SK-N-SH (cell line): ENCODE measurements at regions not wholly inside any gene's neighbourhood (a gene's known extent, or its start where the extent isn't known, plus 50 kb on each side); places are given as distances from the start of the nearest gene placed in this dataset.

ENCODE experiments used
- CTCF ChIA-PET: fragments of 300-600, 350-600 bp; formaldehyde crosslinking; extraction: SDS; loops from one replicate; lab custom pipeline; 2021; lab: Yijun Ruan, JAX
- POLR2A ChIA-PET: fragments of 350-600 bp; sonication (Branson Sonifier 250); formaldehyde crosslinking; extraction: SDS; loops from one replicate; lab custom pipeline; 2020; ENCODE audit warnings: antibody characterized with exemption, inconsistent platforms; lab: Yijun Ruan, JAX
- DNase-seq: peaks from one replicate; pipeline ENCODE4 v3.0.0; 2012
- H2AFZ ChIP-seq: fragments of 200-600 bp; sonication (generic); 2 replicates; pipeline ENCODE4 v1.8.1; 2016; ENCODE audit warnings: antibody characterized with exemption, mild to moderate bottlenecking, low read depth
- H3F3A ChIP-seq: fragments of 200-600 bp; sonication (generic); replicated peaks from 2 replicates; pipeline ENCODE3; 2016; ENCODE audit warnings: antibody characterized with exemption, mild to moderate bottlenecking; ENCODE audit not compliant: insufficient read depth
- H3K27ac ChIP-seq, 2 experiments: fragments of 200-500 bp in 1 of 2; fragments of 200-600 bp in 1 of 2; sonication (Bioruptor generic) in 1 of 2; sonication (generic), shearing (Covaris generic) in 1 of 2; 2 replicates each; pipeline versions ENCODE4 v1.5.1 to v1.6.1; 2014 to 2016; ENCODE audit warnings: low read depth in 2 of 2, inconsistent platforms in 1 of 2, low read length in 1 of 2, mild to moderate bottlenecking in 1 of 2, mixed read lengths in 1 of 2
- H3K27me3 ChIP-seq: fragments of 200-600 bp; sonication (generic), shearing (Covaris generic); 2 replicates; pipeline ENCODE4 v1.6.1; 2016; ENCODE audit warnings: mixed run types; ENCODE audit not compliant: insufficient read depth
- H3K36me3 ChIP-seq, 2 experiments: fragments of 200-500 bp in 1 of 2; fragments of 200-600 bp in 1 of 2; sonication (Bioruptor generic) in 1 of 2; sonication (generic) in 1 of 2; replicated peaks in 1 of 2; 2 replicates each; pipeline versions ENCODE3 to v1.5.1; 2014 to 2016; ENCODE audit warnings: low read length in 1 of 2, mild to moderate bottlenecking in 1 of 2; ENCODE audit not compliant: insufficient read depth in 2 of 2, control insufficient read depth in 1 of 2
- H3K4me1 ChIP-seq, 2 experiments: fragments of 200-500 bp in 1 of 2; fragments of 200-600 bp in 1 of 2; sonication (Bioruptor generic) in 1 of 2; sonication (generic), shearing (Covaris generic) in 1 of 2; 2 replicates each; pipeline versions ENCODE4 v1.5.1 to v1.6.1; 2014 to 2016; ENCODE audit warnings: low read depth in 1 of 2, low read length in 1 of 2, mixed run types in 1 of 2; ENCODE audit not compliant: insufficient read depth in 2 of 2, control insufficient read depth in 1 of 2
- H3K4me2 ChIP-seq: fragments of 200-600 bp; sonication (generic), shearing (Covaris generic); 2 replicates; pipeline ENCODE4 v1.6.1; 2017; ENCODE audit warnings: mixed run types
- H3K4me3 ChIP-seq, 2 experiments: fragments of 200-500 bp in 1 of 2; fragments of 200-600 bp in 1 of 2; sonication (Bioruptor generic) in 1 of 2; sonication (generic), shearing (Covaris generic) in 1 of 2; 2 replicates each; pipeline versions ENCODE4 v1.5.1 to v1.8.1; 2014 to 2016; ENCODE audit warnings: low read depth in 2 of 2, inconsistent platforms in 1 of 2, low read length in 1 of 2, mild to moderate bottlenecking in 1 of 2, mixed read lengths in 1 of 2, moderate library complexity in 1 of 2
- H3K79me2 ChIP-seq: fragments of 200-600 bp; sonication (generic); 2 replicates; pipeline ENCODE4 v1.8.1; 2017; ENCODE audit warnings: mild to moderate bottlenecking; ENCODE audit not compliant: insufficient read depth
- H3K9ac ChIP-seq: fragments of 200-600 bp; sonication (generic); 2 replicates; pipeline ENCODE4 v1.6.1; 2017; ENCODE audit warnings: mixed run types
- H3K9me2 ChIP-seq: fragments of 200-600 bp; sonication (generic); 2 replicates; pipeline ENCODE4 v1.6.1; 2017; ENCODE audit warnings: mixed run types
- H3K9me3 ChIP-seq: fragments of 200-600 bp; sonication (generic); 2 replicates; pipeline ENCODE4 v1.6.1; 2017; ENCODE audit warnings: mixed run types, mild to moderate bottlenecking, moderate library complexity
- H4K20me1 ChIP-seq: fragments of 200-600 bp; sonication (generic); 2 replicates; pipeline ENCODE4 v1.6.1; 2017; ENCODE audit warnings: mild to moderate bottlenecking, mixed run types; ENCODE audit not compliant: insufficient read depth
- CHD2 ChIP-seq: fragments of 150-350 bp; IDR thresholded peaks from 2 replicates; pipeline ENCODE4 v1.6.1; 2018; ENCODE audit warnings: low read length; ENCODE audit not compliant: partially characterized antibody
- CTCF ChIP-seq: fragments of 200-600 bp; sonication (generic); IDR thresholded peaks from 2 replicates; pipeline ENCODE4 v1.6.1; 2017; ENCODE audit warnings: antibody characterized with exemption, mild to moderate bottlenecking, moderate library complexity
- ELF1 ChIP-seq: IDR thresholded peaks from 2 replicates; pipeline ENCODE4 v1.4.0; 2012
- EP300 ChIP-seq, 2 experiments: IDR thresholded peaks; 2 replicates each; pipeline versions ENCODE4 v1.4.0 to v1.6.1; 2012; ENCODE audit warnings: borderline replicate concordance in 1 of 2, low read depth in 1 of 2, low read length in 1 of 2
- FOSL2 ChIP-seq: IDR thresholded peaks from 2 replicates; pipeline ENCODE4 v1.4.0; 2012; ENCODE audit warnings: low read depth, mild to moderate bottlenecking, moderate library complexity, borderline replicate concordance
- FOXJ3 ChIP-seq: sonication (generic); formaldehyde crosslinking; IDR thresholded peaks from 2 replicates; pipeline ENCODE4 v1.5.1; 2020; ENCODE audit warnings: mild to moderate bottlenecking, missing genetic modification reagents
- FOXM1 ChIP-seq: IDR thresholded peaks from 2 replicates; pipeline ENCODE4 v1.4.0; 2012; ENCODE audit warnings: low read depth, mild to moderate bottlenecking
- GABPA ChIP-seq: IDR thresholded peaks from 2 replicates; pipeline ENCODE4 v1.4.0; 2012; ENCODE audit warnings: low read depth, mild to moderate bottlenecking
- GATA2 ChIP-seq: sonication (generic); formaldehyde crosslinking; IDR thresholded peaks from 2 replicates; pipeline ENCODE4 v1.5.0; 2020; ENCODE audit warnings: mild to moderate bottlenecking, missing genetic modification reagents
- MEF2A ChIP-seq: IDR thresholded peaks from 2 replicates; pipeline ENCODE4 v1.4.0; 2012; ENCODE audit warnings: low read depth, borderline replicate concordance
- MXI1 ChIP-seq: IDR thresholded peaks from 2 replicates; pipeline ENCODE4 v1.6.1; 2012; ENCODE audit warnings: mild to moderate bottlenecking, low read depth, low read length, improper control_type of control experiment
- NFIC ChIP-seq: IDR thresholded peaks from 2 replicates; pipeline ENCODE4 v1.4.0; 2012; ENCODE audit warnings: borderline replicate concordance
- NRF1 ChIP-seq: IDR thresholded peaks from 2 replicates; pipeline ENCODE4 v1.6.1; 2012; ENCODE audit warnings: low read depth, mild to moderate bottlenecking, low read length
- POLR2AphosphoS5 ChIP-seq: IDR thresholded peaks from 2 replicates; pipeline ENCODE4 v1.6.1; 2012; ENCODE audit warnings: low read depth, low read length
- RAD21 ChIP-seq: IDR thresholded peaks from 2 replicates; pipeline ENCODE4 v1.6.1; 2012; ENCODE audit warnings: mild to moderate bottlenecking, low read length
- RCOR1 ChIP-seq: fragments of 150-350 bp; IDR thresholded peaks from 2 replicates; pipeline ENCODE4 v1.6.1; 2017; ENCODE audit warnings: antibody characterized with exemption, low read length
- RFX5 ChIP-seq: IDR thresholded peaks from 2 replicates; pipeline ENCODE4 v1.6.1; 2012; ENCODE audit warnings: mild to moderate bottlenecking, improper control_type of control experiment, low read length
- SMC3 ChIP-seq: IDR thresholded peaks from 2 replicates; pipeline ENCODE4 v1.6.1; 2012; ENCODE audit warnings: low read depth, low read length, improper control_type of control experiment
- TCF12 ChIP-seq: IDR thresholded peaks from 2 replicates; pipeline ENCODE4 v1.4.0; 2012
- YY1 ChIP-seq: IDR thresholded peaks from 2 replicates; pipeline ENCODE4 v1.4.0; 2012; ENCODE audit warnings: low read depth, mild to moderate bottlenecking
- WGBS: methylation state at CpG from one replicate; pipeline ENCODE4 v1.1.6; 2017; ENCODE audit warnings: low lambda C conversion rate; 5-methylcytosine and 5-hydroxymethylcytosine counted together
- TF ChIP-seq, protein P1 (sequence below): IDR thresholded peaks from 2 replicates; pipeline ENCODE4 v1.4.0; 2012; ENCODE audit warnings: low read depth, borderline replicate concordance
- TF ChIP-seq, protein P2 (sequence below): fragments of 150-350 bp; IDR thresholded peaks from 2 replicates; pipeline ENCODE4 v1.6.1; 2017; ENCODE audit warnings: antibody characterized with exemption, low read length, low read depth, borderline replicate concordance

- peak; percentile 70 for DNase-seq
- Histone ChIP-seq H3K36me3 (no peaks in the 10 kb centered on the region), H4K20me1 (no peaks in the 10 kb centered on the region), H3K9me2 (no peaks in the 10 kb centered on the region), H3F3A (no peaks in the 10 kb centered on the region), H3K9ac (no peak overlapping the region), H3K4me3 (peak overlapping the region in 1 of 2 experiments; percentile 19; a peak in 1 of 4 replicates), H2AFZ (no peak overlapping the region), H3K27ac (0 out of 4 replicates have a peak overlapping the region, but pooled peaks of 1 of the 2 experiments have one; percentile 16), H3K79me2 (no peaks in the 10 kb centered on the region), H3K9me3 (no peaks in the 10 kb centered on the region; the same call in 1 of the 2 replicates), H3K27me3 (no peaks in the 10 kb centered on the region), H3K4me2 (no peak overlapping the region), H3K4me1 (peaks cover 0 to 8% of the 10 kb centered on the region in 2 experiments; a peak in 2 of 4 replicates)
- ChIA-PET CTCF (interaction anchor here (0.6 to 2.8 kb wide), 20 partner anchors 9 to 220 kb away, joined by 3 to 36 read pairs (median 3); partner anchors contain the start of gene OTUD7A), POLR2A (interaction anchor here (1.0 to 1.5 kb wide), 2 partner anchors 85 to 91 kb away, joined by 3 read pairs; no protein-coding TSS in a partner anchor)
- WGBS = 13% methylated on average over 8 of the region's 9 CpGs
- TF ChIP-seq RCOR1 (peak; percentile 66), RAD21 (peak; percentile 59), POLR2AphosphoS5 (no peak), GATA2 (CRISPR knock-in tag) (peak; percentile 85), CHD2 (peak; percentile 58)
Observed at GRCh38 chr15:31887246-31887645, 143.1 kb upstream of the CHRNA7 start.

- Histone ChIP-seq H3K4me2 (no peak overlapping the region), H3F3A (no peaks in the 10 kb centered on the region), H3K36me3 (no peaks in the 10 kb centered on the region), H3K4me3 (no peak overlapping the region), H3K9ac (no peak overlapping the region), H2AFZ (no peak overlapping the region), H3K79me2 (no peaks in the 10 kb centered on the region), H3K9me3 (no peaks in the 10 kb centered on the region; the same call in 1 of the 2 replicates), H3K27me3 (no peaks in the 10 kb centered on the region), H3K4me1 (peaks cover 0 to 4% of the 10 kb centered on the region in 2 experiments; a peak in 1 of 4 replicates), H3K9me2 (no peaks in the 10 kb centered on the region), H4K20me1 (no peaks in the 10 kb centered on the region), H3K27ac (no peak overlapping the region)
- TF ChIP-seq YY1 (no peak), MEF2A (no peak), FOSL2 (no peak), TCF12 (no peak), GATA2 (CRISPR knock-in tag) (no peak), NFIC (no peak), MXI1 (no peak), RCOR1 (no peak), ELF1 (no peak), RAD21 (no peak), EP300 (IDR thresholded peaks at IDR 0.05; ENCODE audit: borderline replicate concordance in 1 of 2, low read depth in 1 of 2, low read length in 1 of 2) (no peak), SMC3 (no peak), FOXJ3 (CRISPR knock-in tag) (no peak), NRF1 (no peak), GABPA (no peak), FOXM1 (no peak), RFX5 (no peak), CTCF (no peak)
- TF ChIP-seq, protein P1, sequence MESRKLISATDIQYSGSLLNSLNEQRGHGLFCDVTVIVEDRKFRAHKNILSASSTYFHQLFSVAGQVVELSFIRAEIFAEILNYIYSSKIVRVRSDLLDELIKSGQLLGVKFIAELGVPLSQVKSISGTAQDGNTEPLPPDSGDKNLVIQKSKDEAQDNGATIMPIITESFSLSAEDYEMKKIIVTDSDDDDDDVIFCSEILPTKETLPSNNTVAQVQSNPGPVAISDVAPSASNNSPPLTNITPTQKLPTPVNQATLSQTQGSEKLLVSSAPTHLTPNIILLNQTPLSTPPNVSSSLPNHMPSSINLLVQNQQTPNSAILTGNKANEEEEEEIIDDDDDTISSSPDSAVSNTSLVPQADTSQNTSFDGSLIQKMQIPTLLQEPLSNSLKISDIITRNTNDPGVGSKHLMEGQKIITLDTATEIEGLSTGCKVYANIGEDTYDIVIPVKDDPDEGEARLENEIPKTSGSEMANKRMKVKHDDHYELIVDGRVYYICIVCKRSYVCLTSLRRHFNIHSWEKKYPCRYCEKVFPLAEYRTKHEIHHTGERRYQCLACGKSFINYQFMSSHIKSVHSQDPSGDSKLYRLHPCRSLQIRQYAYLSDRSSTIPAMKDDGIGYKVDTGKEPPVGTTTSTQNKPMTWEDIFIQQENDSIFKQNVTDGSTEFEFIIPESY = no peak
- TF ChIP-seq, protein P2, sequence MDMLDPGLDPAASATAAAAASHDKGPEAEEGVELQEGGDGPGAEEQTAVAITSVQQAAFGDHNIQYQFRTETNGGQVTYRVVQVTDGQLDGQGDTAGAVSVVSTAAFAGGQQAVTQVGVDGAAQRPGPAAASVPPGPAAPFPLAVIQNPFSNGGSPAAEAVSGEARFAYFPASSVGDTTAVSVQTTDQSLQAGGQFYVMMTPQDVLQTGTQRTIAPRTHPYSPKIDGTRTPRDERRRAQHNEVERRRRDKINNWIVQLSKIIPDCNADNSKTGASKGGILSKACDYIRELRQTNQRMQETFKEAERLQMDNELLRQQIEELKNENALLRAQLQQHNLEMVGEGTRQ = no peak
- 60% methylated on average over 1 of the region's 1 CpG for WGBS
- ChIA-PET POLR2A (no interaction called here), CTCF (no interaction called here)
- no peak for DNase-seq
Observed at GRCh38 chr15:31892513-31892912, 137.8 kb upstream of the CHRNA7 start.
